RCC 7860 (cell line): ENCODE measurements at regions not wholly inside any gene's neighbourhood (a gene's known extent, or its start where the extent isn't known, plus 50 kb on each side); places are given as distances from the start of the nearest gene placed in this dataset.
"Not testable (repeated sequence)": the region's sequence is repeated elsewhere in the genome, so short reads cannot be mapped to it uniquely, and the experiment has no call there.

Experiments used
- DNase-seq: peaks from one replicate; pipeline ENCODE4 v3.0.0-alpha.2; 2015; ENCODE audit warnings: low spot score
- FAIRE-seq: peaks from 2 replicates; lab custom pipeline; 2012; peaks lifted over from hg19 to GRCh38; lab: Jason Lieb, UNC

GRCh38 chr5:144742361-144742760 lies 571.7 kb downstream of the KCTD16 start:
- no peak for FAIRE-seq
- no peak for DNase-seq

GRCh38 chr5:144731786-144732185 lies 561.1 kb downstream of the KCTD16 start:
- no peak for FAIRE-seq

GRCh38 chr5:144712090-144712489 lies 541.4 kb downstream of the KCTD16 start:
- DNase-seq (no peak), FAIRE-seq (no peak)

More at GRCh38 chr5:144731786-144732185, 561.1 kb downstream of the KCTD16 start:
- DNase-seq = no peak

GRCh38 chr5:144711172-144711571 lies 540.5 kb downstream of the KCTD16 start:
- DNase-seq (no peak), FAIRE-seq (no peak)

GRCh38 chr5:144710637-144711036 lies 540.0 kb downstream of the KCTD16 start:
- DNase-seq (no peak), FAIRE-seq (no peak)

GRCh38 chr5:144703776-144704175 lies 533.1 kb downstream of the KCTD16 start:
- no peak for DNase-seq
- no peak for FAIRE-seq

GRCh38 chr5:144698484-144698883 lies 527.8 kb downstream of the KCTD16 start:
- DNase-seq (no peak), FAIRE-seq (no peak)

GRCh38 chr5:144697847-144698262 lies 527.2 kb downstream of the KCTD16 start:
- FAIRE-seq (no peak), DNase-seq (peak; percentile 33)

GRCh38 chr5:144691936-144692335 lies 521.3 kb downstream of the KCTD16 start:
- FAIRE-seq (no peak), DNase-seq (no peak)

- FAIRE-seq (no peak), DNase-seq (no peak)
These were observed 514.2 kb downstream of the KCTD16 start for GRCh38 chr5:144684899-144685298.

- no peak for FAIRE-seq
These were observed 510.0 kb downstream of the KCTD16 start for GRCh38 chr5:144680711-144681110.

GRCh38 chr5:144671066-144671465 lies 500.4 kb downstream of the KCTD16 start:
- DNase-seq (no peak), FAIRE-seq (no peak)

More at GRCh38 chr5:144680711-144681110, 510.0 kb downstream of the KCTD16 start:
- DNase-seq = no peak

GRCh38 chr5:144659634-144660227 lies 489.1 kb downstream of the KCTD16 start:
- FAIRE-seq = no peak
- no peak for DNase-seq

GRCh38 chr5:144644317-144644716 lies 473.6 kb downstream of the KCTD16 start:
- no peak for FAIRE-seq
- DNase-seq = no peak

- no peak for FAIRE-seq
- no peak for DNase-seq
These were observed 468.1 kb downstream of the KCTD16 start for GRCh38 chr5:144638787-144639186.

GRCh38 chr5:144634138-144634537 lies 463.5 kb downstream of the KCTD16 start:
- no peak for FAIRE-seq
- DNase-seq = no peak

GRCh38 chr5:144598451-144599068 lies 427.9 kb downstream of the KCTD16 start:
- DNase-seq (no peak), FAIRE-seq (no peak)

- no peak for DNase-seq
- FAIRE-seq = no peak
These were observed 425.8 kb downstream of the KCTD16 start for GRCh38 chr5:144596517-144596916.

- FAIRE-seq = no peak
- no peak for DNase-seq
These were observed 424.2 kb downstream of the KCTD16 start for GRCh38 chr5:144594919-144595318.

- FAIRE-seq, DNase-seq: not testable (repeated sequence)
These were observed 423.6 kb downstream of the KCTD16 start for GRCh38 chr5:144594234-144594633.

GRCh38 chr5:144585681-144586080 lies 415.0 kb downstream of the KCTD16 start:
- DNase-seq = no peak
- FAIRE-seq = no peak

- FAIRE-seq (no peak), DNase-seq (no peak)
These were observed 413.1 kb downstream of the KCTD16 start for GRCh38 chr5:144583541-144584449.
